GM12874 (cell line): ENCODE measurements at regions not wholly inside any gene's neighbourhood (a gene's known extent, or its start where the extent isn't known, plus 50 kb on each side); places are given as distances from the start of the nearest gene placed in this dataset.

Source experiments
- TF ChIP-seq, protein P1 (sequence below): IDR thresholded peaks from 2 replicates; pipeline ENCODE4 v1.5.1; 2011; ENCODE audit warnings: low read depth, mild to moderate bottlenecking, control low read depth, low read length, moderate library complexity; ENCODE audit not compliant: insufficient read depth

DNA sequence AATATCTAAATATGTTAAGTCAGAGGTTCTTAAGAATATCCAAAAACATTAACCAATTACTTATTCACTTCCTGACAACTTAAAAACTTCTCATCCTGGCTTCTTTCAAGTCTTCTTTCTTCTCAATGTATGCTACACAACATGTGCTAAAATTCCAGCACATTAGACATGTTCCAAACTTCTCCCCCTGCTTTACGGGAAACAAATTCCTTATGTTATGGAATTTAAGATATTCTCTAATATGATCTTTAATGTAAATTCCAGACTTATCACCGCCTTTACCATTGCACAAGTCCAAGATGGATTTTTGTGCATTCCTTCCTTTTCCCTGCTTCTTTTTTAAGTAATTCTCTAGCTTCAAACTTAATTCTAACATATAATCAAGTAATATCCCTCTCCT, 964.5 kb upstream of the CHORDC1 start:
- TF ChIP-seq, protein P1, sequence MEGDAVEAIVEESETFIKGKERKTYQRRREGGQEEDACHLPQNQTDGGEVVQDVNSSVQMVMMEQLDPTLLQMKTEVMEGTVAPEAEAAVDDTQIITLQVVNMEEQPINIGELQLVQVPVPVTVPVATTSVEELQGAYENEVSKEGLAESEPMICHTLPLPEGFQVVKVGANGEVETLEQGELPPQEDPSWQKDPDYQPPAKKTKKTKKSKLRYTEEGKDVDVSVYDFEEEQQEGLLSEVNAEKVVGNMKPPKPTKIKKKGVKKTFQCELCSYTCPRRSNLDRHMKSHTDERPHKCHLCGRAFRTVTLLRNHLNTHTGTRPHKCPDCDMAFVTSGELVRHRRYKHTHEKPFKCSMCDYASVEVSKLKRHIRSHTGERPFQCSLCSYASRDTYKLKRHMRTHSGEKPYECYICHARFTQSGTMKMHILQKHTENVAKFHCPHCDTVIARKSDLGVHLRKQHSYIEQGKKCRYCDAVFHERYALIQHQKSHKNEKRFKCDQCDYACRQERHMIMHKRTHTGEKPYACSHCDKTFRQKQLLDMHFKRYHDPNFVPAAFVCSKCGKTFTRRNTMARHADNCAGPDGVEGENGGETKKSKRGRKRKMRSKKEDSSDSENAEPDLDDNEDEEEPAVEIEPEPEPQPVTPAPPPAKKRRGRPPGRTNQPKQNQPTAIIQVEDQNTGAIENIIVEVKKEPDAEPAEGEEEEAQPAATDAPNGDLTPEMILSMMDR, result no peak

DNA sequence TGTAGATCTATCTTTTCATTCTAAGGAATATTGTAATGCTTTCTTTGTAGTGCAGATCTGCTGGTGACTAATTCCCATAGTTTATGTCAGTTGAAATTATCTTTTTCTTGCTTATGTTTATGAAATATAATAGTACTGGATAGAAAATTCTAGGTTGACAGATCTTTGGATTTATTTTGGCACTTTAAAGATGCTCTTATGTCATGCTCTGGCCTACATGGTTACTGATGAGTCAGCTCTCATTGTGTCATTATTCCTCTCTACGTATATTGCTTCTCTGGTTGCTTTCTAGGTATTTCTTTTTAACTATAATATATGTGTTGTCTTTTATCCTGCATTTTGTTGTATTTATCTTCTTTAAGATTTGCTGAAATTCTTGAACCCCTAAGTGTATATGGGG, 955.5 kb upstream of the CHORDC1 start:
- TF ChIP-seq, protein P1, result no peak

DNA sequence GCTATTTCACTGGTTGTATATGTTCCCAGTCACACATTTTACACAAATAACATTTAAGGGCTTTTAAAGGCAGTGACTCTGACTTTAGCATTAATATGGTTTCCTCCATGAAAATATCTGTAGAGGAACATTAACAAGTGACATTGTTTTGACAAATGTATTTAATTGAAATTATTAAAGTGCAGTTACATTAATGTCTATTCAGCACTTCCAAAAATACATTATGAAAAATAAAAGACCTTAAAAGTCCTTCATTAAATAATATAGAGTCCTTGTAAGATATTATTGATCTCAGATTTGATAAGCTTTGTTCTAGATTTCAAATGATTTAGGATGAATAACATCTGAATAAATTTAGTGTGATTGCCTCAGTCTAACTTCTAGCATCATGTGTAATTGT, 951.9 kb upstream of the CHORDC1 start:
- TF ChIP-seq, protein P1, result no peak

DNA sequence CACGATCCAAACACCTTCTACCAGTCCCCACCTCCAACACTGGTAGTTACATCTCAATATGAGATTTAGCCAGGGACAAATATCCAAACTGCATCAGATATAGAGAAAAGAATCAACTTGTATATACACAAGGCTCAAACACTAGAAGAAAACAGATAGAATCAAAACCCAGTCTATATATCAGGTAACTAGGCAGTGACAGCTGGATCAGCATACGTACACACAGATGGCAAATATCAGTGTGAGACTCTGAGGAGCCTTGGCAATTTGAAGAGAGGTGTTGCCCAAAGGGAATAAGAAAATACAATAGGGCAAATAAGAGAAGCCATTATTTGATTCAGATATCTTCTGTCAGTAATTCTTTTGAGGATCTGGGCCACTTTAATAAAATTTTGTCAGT, 951.3 kb upstream of the CHORDC1 start:
- TF ChIP-seq, protein P1, result no peak

DNA sequence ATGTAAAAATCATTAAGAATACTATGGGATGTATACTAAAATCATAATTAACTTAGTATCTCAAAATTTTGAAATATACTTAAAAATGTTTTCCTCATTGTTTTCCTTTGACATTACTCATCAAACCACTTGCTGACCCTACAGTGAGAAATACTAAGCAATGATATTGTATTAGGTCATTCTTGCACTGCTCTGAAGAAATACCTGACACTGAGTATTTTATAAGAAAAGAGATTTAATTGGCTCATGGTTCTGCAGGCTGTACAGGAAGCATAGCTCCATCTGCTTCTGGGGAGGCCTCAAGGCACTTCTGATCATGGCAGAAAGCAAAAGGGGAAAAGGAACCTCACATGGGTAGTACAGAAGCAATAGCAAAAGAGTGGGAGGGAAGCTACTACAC, 950.9 kb upstream of the CHORDC1 start:
- TF ChIP-seq, protein P1, result no peak

DNA sequence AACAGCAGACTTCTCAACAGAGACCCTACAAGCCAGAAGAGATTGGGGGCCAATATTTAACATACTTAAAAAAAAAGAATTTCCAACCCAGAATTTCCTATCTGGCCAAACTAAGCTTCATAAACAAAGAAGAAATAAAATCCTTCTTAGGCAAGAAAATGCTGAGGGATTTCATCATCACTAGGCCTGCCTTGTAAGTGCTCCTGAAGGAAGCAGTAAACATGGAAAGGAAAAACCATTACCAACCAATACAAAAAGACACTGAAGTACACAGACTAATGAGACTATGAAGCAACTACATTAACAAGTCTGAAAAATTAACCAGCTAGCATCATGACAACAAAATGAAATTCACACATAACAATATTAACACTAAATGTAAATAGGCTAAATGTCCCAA, 947.9 kb upstream of the CHORDC1 start:
- TF ChIP-seq, protein P1, result no peak

DNA sequence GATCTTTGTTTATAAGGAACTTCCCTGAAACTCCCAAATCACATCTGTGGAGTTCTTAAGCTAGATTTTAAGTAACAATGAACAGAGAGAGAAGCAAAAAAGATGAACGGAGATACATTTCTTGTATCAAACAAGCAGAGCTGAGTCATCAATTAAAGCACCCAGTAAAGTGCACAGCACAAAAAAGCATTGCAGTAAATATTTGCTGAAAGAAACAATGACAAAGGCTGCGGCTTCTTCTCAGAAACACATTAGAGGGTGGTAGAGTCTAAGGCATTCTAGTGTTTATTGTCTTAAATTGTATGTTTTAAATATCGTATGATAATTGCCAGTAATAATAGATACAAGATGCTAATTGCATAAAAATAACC, 941.6 kb upstream of the CHORDC1 start:
- TF ChIP-seq, protein P1, result no peak

DNA sequence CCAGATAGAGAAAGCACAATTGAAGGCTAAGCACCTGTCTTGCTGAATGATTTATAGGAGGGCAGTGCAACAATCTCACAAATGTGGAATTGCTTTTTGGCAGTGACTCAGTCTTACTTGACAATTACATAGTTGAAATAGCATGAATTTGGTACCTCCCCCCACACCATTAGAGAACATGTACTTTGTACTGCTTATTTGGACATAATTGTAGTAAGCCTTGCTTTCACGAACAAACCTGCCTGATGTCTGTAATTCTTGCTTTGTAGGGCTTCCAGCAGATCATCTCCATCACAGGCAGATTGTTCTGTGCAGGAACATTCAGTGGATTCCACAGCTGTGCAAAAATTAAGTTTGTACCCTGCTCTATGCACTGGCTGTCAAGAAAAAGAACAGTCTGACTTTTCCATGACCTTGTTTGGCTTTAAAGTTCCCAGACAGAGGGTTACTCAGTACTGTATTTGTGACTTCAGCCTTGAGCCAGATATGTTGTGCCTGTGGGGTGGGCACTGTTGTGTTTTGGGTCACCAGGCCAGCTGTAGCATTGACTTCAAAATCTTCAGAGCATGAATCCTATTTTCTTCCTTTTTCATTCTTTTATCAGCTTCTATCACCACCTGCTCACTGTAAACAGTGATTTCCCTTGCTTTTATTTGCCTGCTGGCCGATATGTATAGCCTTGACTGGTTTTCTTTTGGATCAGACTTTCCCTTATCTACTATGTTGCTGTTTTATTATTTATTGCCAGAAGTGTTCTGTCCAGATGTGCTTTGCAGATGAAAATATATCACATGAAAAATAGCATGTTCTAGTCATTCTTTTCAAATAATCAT, 941.0 kb upstream of the CHORDC1 start:
- TF ChIP-seq, protein P1, result no peak
